HG03095 (cell line): ENCODE measurements at regions not wholly inside any gene's neighbourhood (a gene's known extent, or its start where the extent isn't known, plus 50 kb on each side); places are given as distances from the start of the nearest gene placed in this dataset.

Experiments used
- ATAC-seq: cut with Tn5 transposase; IDR thresholded peaks from one replicate; pipeline ENCODE4 v1.9.1; 2021; ENCODE audit warnings: moderate library complexity; ENCODE audit not compliant: unreplicated experiment

DNA sequence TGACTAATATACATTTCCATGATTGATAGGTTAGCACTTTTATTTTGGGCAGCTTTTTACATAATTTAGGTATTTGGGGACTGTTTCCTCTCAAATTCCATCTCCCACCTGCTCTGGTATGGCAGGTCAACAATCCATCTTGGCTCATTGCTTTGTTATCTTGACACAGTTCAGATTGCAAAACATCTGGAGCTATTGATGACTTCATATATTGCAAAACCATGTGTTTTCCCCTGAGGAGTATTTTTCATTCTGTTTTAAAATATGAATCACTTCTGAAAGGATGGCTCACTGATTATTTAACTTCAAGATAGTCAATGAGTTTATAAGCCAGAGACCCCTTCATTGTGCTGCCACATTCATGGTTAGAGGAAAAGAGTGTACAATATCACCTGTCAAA is 1206.0 kb upstream of the C9orf72 start:
- ATAC-seq: no peak

GRCh38 chr9:28781481-28781880 is 1208.2 kb upstream of the C9orf72 start:
- no peak for ATAC-seq

DNA sequence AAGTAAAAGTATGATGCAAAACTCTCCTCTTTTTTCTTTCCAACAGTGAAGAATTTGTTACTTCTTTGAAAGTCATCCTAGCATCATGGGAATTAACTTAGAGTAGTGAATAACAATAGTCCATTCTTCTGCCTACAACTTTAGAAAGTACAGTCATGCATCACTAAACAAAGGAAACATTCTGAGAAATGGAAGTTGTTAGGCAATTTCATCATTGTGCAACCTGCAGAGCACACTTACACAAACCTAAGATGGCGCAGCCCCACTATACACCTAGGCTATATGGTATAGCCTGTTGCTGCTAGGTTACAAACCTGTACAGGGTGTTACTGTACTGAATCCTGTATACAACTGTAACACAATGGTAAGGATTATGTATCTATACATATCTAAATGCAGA is 1209.3 kb upstream of the C9orf72 start:
- ATAC-seq: no peak

GRCh38 chr9:28792716-28793115 is 1219.4 kb upstream of the C9orf72 start:
- ATAC-seq: no peak

DNA sequence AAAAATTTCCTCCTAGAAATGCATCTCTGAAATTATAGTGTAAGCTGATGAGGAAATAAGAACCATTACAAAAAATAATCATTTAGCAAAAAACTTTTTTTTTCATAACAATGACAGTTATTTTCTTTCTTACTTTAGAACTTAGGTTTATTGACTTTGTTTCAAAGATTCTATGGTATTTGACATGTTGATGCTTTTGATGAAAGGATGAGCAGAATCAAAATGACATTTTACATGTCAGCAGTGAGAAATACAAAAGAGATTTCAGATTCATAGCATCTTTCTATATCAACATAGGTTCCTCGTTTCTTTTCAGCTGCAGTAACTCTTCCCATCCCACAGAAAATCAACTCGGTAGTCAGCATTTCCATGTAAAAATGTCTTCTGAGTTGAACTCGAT is 1226.6 kb upstream of the C9orf72 start:
- no peak for ATAC-seq

- no peak for ATAC-seq
Observed at GRCh38 chr9:28801144-28801799, 1228.0 kb upstream of the C9orf72 start.

DNA sequence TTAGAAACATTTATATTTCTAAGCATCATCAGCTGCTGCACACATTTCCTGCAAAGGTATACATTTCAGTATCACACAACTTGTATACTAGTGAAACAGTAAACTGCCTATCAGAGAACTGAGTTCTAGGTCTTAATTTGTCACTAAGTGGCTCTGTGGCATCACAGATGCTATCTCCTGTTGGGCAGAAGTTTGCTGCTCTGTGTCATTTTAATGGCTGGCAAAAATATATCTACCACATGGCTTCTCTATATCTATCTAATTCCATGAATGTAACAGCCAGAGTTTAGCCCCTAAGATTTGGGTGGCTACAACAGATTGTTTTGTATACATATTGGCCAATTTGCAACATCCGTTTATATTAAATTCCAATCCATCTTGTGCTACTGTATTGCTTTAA is 1231.9 kb upstream of the C9orf72 start:
- no peak for ATAC-seq

- no peak for ATAC-seq
Observed at GRCh38 chr9:28808042-28808441, 1234.8 kb upstream of the C9orf72 start.

DNA sequence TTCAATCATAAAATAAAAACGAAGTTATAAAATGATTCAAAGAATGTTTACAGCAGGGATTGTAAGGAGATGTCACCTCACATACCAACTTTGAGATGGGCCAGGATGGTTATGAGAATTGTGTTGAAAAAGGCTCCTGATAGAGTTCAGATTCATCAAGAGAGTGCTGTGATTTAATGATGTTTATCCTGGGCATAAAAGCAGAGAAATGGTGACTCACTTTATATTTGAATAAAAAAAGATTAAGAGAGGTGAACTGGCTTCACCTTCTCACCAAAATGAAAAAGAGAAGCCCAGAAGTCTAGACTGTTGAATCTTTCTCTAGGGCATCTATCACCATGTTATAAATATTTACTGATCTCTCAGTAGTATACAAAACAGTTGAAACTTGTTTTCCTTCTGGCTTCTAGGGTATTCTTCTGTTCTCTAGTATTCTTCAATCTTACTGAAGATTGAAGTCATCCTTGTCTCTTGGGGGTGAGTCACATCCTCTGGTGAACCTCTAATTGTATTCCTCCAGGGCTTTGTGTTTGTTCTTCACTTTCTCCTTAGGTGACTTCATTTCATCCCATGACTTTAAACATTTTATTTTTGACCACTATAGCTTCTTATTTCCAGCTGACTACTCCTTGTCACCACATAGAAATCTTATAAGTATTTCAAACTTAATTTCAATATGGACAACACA is 1237.3 kb upstream of the C9orf72 start:
- ATAC-seq: no peak

GRCh38 chr9:28820741-28821140 is 1247.5 kb upstream of the C9orf72 start:
- no peak for ATAC-seq

- no peak for ATAC-seq
Observed at GRCh38 chr9:28821240-28821639, 1248.0 kb upstream of the C9orf72 start.

GRCh38 chr9:28824432-28824963 is 1251.2 kb upstream of the C9orf72 start:
- ATAC-seq: no peak

GRCh38 chr9:28832168-28832770 is 1259.0 kb upstream of the C9orf72 start:
- no peak for ATAC-seq

DNA sequence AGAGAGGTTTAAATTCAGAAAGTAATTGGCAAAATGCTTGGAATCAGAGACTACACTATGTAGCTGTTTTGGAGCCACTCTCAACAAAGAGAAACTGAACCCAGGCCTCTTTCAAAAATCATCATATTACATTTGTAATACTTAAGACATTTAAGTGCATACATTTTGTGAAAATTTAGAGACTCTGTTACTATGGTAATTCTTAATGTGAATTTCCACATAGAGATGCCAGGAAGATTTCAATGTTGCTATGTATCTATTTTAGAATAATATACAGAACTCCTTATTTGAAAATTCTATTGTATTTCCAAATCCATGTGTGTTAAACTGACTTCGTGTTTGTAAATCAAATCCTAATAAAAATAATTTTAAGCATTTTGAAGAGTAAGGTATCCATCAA is 1260.9 kb upstream of the C9orf72 start:
- no peak for ATAC-seq

GRCh38 chr9:28839778-28840430 is 1266.6 kb upstream of the C9orf72 start:
- ATAC-seq: no peak

GRCh38 chr9:28841775-28842174 is 1268.5 kb upstream of the C9orf72 start:
- ATAC-seq: no peak

- ATAC-seq: no peak
Observed at GRCh38 chr9:28847331-28847730, 1274.0 kb upstream of the C9orf72 start.

GRCh38 chr9:28848671-28849070 is 1275.4 kb upstream of the C9orf72 start:
- no peak for ATAC-seq

DNA sequence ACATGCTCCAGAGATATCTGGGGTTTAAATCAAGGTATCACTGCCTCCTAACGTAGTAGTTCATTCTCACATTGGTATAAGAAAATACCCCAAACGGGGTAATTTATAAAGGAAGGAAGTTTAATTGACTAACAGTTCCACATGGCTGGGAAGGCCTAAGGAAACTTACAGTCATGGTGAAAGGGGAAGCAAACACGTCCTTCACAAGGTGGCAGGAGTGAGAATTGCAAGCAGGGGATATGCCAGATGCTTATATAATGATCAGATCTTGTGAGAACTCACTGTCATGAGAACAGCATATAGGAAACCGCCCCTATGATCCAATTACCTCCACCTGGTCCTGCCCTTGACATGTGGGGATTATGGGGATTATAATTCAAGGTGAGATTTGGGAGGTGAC is 1280.2 kb upstream of the C9orf72 start:
- ATAC-seq: no peak

- ATAC-seq: no peak
Observed at GRCh38 chr9:28866951-28867350, 1293.7 kb upstream of the C9orf72 start.

- no peak for ATAC-seq
Observed at GRCh38 chr9:28868228-28868990, 1295.1 kb upstream of the C9orf72 start.
